C4-2B (cell line): ENCODE measurements at regions not wholly inside any gene's neighbourhood (a gene's known extent, or its start where the extent isn't known, plus 50 kb on each side); places are given as distances from the start of the nearest gene placed in this dataset.

Source experiments
- CTCF ChIP-seq: fragments of 450-650 bp; conservative IDR thresholded peaks from 2 replicates; pipeline ENCODE4 v1.5.1; 2017; ENCODE audit warnings: mild to moderate bottlenecking
- ZFX ChIP-seq: fragments of 450-650 bp; IDR thresholded peaks from 2 replicates; pipeline ENCODE4 v1.6.1; 2017

GRCh38 chrX:39966176-39966575 is 131.6 kb downstream of the BCOR start:
- TF ChIP-seq CTCF (no peak), ZFX (no peak)
